HUDEP-2 (cell line): ENCODE measurements at regions not wholly inside any gene's neighbourhood (a gene's known extent, or its start where the extent isn't known, plus 50 kb on each side); places are given as distances from the start of the nearest gene placed in this dataset.

Experiments
- DNase-seq, 76 experiments: peaks; one replicate each; lab custom pipeline; 2025; ENCODE audit not compliant: unreplicated experiment in 76 of 76; lab: John Stamatoyannopoulos, UW

DNA sequence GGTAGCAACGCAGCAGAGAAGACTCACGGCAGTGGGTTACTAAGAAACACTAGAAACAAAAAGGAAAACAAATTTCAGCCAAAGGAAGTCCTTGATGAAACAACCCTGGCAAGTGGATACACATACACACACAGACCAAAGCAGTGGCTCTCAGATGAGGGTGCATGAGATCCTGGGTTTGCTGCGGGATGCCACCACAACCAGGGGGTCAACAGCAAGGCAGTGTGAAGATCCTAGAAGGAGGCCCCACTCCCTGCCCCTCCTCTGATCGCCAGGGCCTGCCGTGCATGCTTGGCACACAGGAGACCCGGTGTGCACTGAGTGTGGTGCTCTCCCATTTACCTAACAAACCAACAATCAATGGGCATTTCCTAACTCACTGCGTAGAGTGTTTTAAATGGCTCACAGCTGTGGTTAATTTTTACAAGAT lies 252.3 kb upstream of the KLF14 start:
- no peak for DNase-seq

GRCh38 chr7:130987092-130987491 lies 253.1 kb upstream of the KLF14 start:
- no peak for DNase-seq

DNA sequence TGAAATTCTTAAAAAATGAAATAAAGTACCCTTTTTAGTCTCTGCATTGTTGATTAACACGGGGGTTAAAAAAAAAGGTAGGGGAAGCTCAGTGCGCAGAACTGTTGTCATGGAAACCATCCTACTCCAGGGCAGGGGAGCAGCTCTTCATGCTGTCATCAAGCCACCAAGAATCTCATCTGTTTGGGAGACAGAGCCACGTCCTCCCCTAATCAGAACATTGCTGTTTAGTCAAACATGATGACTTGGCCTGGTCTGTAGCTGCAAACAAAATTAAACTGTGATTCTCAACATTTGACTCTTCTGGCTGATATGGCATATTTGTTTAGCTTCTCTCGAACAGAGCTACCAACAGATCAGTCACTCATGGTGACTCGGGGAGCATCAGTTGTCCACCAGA lies 254.4 kb upstream of the KLF14 start:
- peak in 1 of 76 experiments; percentile 1 for DNase-seq

DNA sequence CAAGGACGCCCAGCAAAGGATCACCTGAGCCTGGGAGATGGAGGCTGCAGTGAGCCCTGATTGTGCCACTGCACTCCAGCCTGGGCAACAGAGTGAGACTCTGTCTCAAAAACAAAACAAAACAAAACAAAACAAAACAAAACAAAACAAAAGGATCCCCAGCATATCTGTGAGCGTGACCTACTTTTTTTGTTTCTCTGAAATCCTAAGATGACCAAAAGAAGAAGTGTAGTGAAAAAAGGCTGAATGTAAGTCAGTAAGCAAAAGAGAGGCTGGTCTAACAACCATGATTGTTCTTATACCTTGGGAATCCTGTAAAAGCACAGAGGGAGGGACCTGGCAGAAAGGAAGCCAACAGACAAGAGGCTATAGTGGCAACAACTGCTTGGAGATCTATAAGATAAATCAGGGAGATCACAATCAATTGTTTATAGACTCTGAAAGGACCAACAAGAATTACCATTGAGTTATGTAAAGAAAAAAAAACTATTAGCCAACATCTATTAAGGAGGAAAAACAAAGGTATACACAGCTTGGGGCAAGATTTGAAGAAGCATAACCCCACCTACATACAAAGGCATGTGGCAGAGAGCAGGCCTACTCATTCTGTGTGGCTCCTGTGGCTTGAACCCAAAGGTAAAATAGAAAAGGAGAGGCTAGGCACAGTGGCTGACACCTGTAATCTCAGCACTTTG lies 255.2 kb upstream of the KLF14 start:
- no peak for DNase-seq

GRCh38 chr7:130990178-130990832 lies 256.3 kb upstream of the KLF14 start:
- no peak for DNase-seq

GRCh38 chr7:130993671-130994365 lies 259.8 kb upstream of the KLF14 start:
- DNase-seq: no peak

GRCh38 chr7:130994378-130995115 lies 260.5 kb upstream of the KLF14 start:
- DNase-seq: no peak

- peak in 1 of 76 experiments; percentile 12 for DNase-seq
Measured at GRCh38 chr7:130995252-130996081, 261.5 kb upstream of the KLF14 start.

DNA sequence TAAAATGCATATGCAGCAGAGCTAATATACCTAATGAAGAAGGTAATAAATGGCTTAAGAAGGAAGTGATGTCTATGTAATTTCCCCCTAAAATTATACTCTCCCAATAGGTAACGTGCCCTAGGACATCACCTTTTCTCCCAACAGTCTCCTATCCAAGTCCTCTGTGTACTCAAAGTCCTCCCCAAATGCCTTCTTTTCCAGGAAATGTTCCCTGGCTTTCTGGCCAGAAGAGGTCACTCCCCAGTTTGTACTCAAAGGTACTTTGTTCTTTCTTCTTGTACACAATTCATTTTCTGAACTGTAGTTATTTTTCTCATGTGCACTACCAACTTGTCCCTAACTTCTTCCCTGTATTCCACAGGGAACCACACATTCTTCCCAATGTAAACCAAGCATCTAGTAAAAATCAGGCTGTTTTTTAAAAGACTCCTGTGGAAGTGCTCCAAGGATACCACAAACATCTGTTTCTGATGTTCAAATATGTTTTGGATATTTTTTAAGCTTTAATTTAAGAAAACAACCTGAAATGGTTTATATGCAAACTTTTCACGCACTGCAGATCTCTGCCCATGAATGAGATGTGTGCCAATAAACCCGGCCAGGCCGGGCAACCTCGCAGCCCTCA lies 262.3 kb upstream of the KLF14 start:
- no peak for DNase-seq

DNA sequence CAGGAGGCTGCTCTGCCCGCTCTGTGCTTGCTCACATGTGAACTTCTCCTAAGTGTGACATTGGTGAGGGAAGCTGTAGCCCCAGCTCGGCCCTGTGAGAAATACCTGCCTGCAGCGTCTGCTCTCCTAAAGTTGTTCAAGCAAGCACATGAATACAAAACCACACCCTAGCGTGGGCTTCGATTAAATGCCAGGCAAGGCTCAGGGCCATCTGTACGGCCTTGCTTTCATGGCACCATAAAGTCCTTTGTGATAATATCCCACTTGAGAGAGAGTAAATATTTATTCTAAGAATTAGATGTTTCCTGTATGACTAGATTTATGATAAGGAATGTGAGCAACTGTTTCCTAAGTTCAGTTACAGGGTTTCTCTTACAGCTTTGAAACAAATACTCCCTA lies 262.8 kb upstream of the KLF14 start:
- peak in 14 of 76 experiments; percentile 4 to 48 (median 10) for DNase-seq

- DNase-seq: no peak
Measured at GRCh38 chr7:130998993-130999602, 265.1 kb upstream of the KLF14 start.

DNA sequence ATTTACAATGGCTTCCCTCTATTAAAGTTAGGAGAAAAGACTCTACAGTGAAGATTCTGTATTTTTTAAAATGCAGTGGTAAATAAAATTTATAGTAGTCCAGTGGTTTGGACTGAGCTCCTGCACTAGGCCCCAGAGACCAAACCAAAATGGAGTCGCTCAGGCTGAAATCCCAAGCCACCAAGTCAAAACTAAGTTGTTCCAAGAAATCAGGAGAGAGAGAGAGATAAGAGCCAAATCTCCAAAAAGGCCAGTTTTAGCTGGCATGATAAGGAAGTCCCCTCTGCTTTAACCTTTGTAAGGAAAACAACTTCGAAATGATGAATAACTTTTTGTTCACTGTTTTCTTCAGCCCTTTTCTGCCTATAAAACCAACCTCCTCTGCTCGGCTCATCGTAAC lies 265.9 kb upstream of the KLF14 start:
- DNase-seq: no peak

DNA sequence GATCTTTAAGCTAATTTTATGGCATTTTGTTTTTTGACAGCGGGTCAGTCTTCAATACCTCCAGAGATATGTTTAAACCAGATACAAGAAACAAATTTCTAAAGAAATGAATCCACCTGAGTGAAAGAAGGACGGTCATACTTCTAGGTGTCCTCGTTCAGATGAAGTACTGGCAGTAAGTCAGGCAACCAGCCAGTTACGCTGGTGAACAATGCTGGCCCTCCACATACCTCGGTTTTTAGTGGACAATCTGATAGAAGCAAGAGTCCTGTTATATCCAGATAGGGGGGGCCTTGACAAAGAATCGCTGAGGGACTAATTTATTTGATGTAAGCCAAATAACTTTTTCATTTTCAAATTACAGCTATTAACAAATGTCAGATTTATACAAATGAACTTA lies 266.4 kb upstream of the KLF14 start:
- no peak for DNase-seq

GRCh38 chr7:131000873-131001272 lies 266.9 kb upstream of the KLF14 start:
- DNase-seq: peak in 1 of 76 experiments; percentile 1

DNA sequence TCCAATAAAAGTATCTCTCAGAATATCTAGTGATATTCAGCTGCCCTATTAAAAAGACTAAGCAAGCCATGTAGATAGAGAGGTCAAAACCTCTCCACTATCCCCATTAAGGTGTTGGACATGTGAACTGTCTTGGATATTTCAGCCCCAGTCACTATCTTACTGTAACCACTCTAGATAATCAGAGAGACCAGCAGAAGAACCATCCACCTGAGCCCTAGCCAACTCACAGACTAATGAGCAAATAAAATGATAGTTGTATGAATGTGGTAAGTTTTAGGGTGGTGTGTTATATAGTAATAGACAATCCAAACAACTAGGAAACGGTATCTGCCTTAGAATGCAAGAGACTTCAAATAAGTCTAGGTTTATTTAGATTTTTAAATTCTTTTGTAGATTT lies 268.6 kb upstream of the KLF14 start:
- no peak for DNase-seq

DNA sequence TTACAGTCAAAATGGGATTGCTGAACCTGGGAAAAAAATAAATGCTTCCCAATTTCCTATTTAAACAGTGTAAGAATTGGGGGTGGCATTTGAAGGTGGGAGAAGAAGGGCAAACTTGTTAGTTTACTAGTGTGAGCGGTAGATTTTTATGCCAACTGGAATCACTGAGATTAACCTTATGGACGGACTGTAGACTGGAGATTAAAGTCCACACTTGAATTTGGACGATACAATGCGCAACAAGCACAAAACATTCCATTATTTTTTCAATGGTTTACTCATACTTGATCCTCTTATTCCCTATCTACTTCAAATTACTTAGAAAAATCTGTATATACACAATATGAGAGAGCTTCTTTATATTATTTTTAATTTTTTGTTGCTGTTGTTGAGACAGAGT lies 269.6 kb upstream of the KLF14 start:
- DNase-seq: no peak

GRCh38 chr7:131004371-131004770 lies 270.4 kb upstream of the KLF14 start:
- no peak for DNase-seq

- peak in 57 of 76 experiments; percentile 2 to 75 (median 35) for DNase-seq
Measured at GRCh38 chr7:131007439-131008330, 273.7 kb upstream of the KLF14 start.
